Tibial artery (tissue), 4 donors: ENCODE measurements at regions not wholly inside any gene's neighbourhood (a gene's known extent, or its start where the extent isn't known, plus 50 kb on each side); places are given as distances from the start of the nearest gene placed in this dataset.
"Not testable (repeated sequence)": the region's sequence is repeated elsewhere in the genome, so short reads cannot be mapped to it uniquely, and the experiment has no call there.

Source experiments
- DNase-seq, 2 donors: peaks; one replicate each; pipeline ENCODE4 v3.0.0-alpha.2; 2019
- H3K27ac ChIP-seq, 2 donors: fragments of 200-600 bp; sonication (generic) in 1 of 2; 1 replicate in 1 of 2; 2 replicates in 1 of 2; pipeline ENCODE4 v1.5.1; 2018 to 2019; ENCODE audit warnings: mild to moderate bottlenecking in 1 of 2
- H3K27me3 ChIP-seq, 2 donors: fragments of 200-600 bp; sonication (generic) in 1 of 2; one replicate each; pipeline versions ENCODE4 v1.5.1 to v1.6.0; 2016 to 2019
- H3K36me3 ChIP-seq, 3 donors: fragments of 200-600 bp; sonication (generic) in 2 of 3; one replicate each; pipeline ENCODE4 v1.5.1; 2016 to 2019; ENCODE audit warnings: mild to moderate bottlenecking in 2 of 3
- H3K4me1 ChIP-seq, 4 donors: fragments of 200-600 bp; sonication (generic) in 2 of 4; 1 replicate in 3 of 4; 2 replicates in 1 of 4; pipeline ENCODE4 v1.5.1; 2016 to 2019
- H3K4me3 ChIP-seq, 2 donors: fragments of 200-600 bp; sonication (generic) in 1 of 2; 1 replicate in 1 of 2; 2 replicates in 1 of 2; pipeline ENCODE4 v1.5.1; 2018 to 2019; ENCODE audit warnings: mild to moderate bottlenecking in 2 of 2
- H3K9me3 ChIP-seq, 3 donors: fragments of 200-600 bp; sonication (generic) in 1 of 3; one replicate each; pipeline ENCODE4 v1.5.1; 2016 to 2019
- CTCF ChIP-seq, 2 experiments: fragments of 200-600 bp in 1 of 2; fragments of 450-650 bp in 1 of 2; IDR thresholded peaks; one replicate each; pipeline ENCODE4 v1.5.1; 2017 to 2019; ENCODE audit warnings: antibody characterized with exemption in 2 of 2, mild to moderate bottlenecking in 1 of 2, moderate library complexity in 1 of 2
- intact Hi-C: fragments of 100-400 bp; cut with DNase I; formaldehyde crosslinking; loops from one replicate; pipeline ENCODE4 v1.15.0; 2023; ENCODE audit warnings: low total_unique reads

- Histone ChIP-seq H3K4me3 (no peak overlapping the region), H3K4me1 (no peaks in the 10 kb centered on the region), H3K27ac (no peak overlapping the region), H3K27me3 (no peaks in the 10 kb centered on the region), H3K9me3 (no peaks in the 10 kb centered on the region), H3K36me3 (no peaks in the 10 kb centered on the region)
- no peak for DNase-seq
- intact Hi-C loops, result no loop called here
- TF ChIP-seq CTCF (IDR thresholded peaks at IDR 0.05), result no peak
Observed at GRCh38 chr10:81182296-81182695, 644.6 kb downstream of the SH2D4B start.

- H3K4me3 ChIP-seq, result no peak overlapping the region
- no peaks in the 10 kb centered on the region for H3K36me3 ChIP-seq
- TF ChIP-seq CTCF (IDR thresholded peaks at IDR 0.05), result no peak
- no peaks in the 10 kb centered on the region for H3K9me3 ChIP-seq
- DNase-seq, result no peak
- H3K4me1 ChIP-seq, result no peaks in the 10 kb centered on the region
- intact Hi-C loops, result no loop called here
- H3K27ac ChIP-seq, result no peak overlapping the region
- no peaks in the 10 kb centered on the region for H3K27me3 ChIP-seq
Observed at GRCh38 chr10:81192221-81192788, 654.6 kb downstream of the SH2D4B start.

- Histone ChIP-seq H3K9me3 (no peaks in the 10 kb centered on the region), H3K4me3 (no peak overlapping the region), H3K27ac (no peak overlapping the region), H3K4me1 (no peaks in the 10 kb centered on the region), H3K36me3 (no peaks in the 10 kb centered on the region), H3K27me3 (no peaks in the 10 kb centered on the region)
- intact Hi-C loops, result no loop called here
- DNase-seq, result no peak
- no peak for TF ChIP-seq CTCF (IDR thresholded peaks at IDR 0.05)
Observed at GRCh38 chr10:81200801-81201200, 663.1 kb downstream of the SH2D4B start.

GRCh38 chr10:81207359-81207758 is 667.6 kb upstream of the NRG3 start:
- H3K27ac ChIP-seq, H3K27me3 ChIP-seq, H3K4me1 ChIP-seq, intact Hi-C loops, H3K36me3 ChIP-seq, H3K9me3 ChIP-seq, DNase-seq, H3K4me3 ChIP-seq: not testable (repeated sequence)

GRCh38 chr10:81213370-81213769 is 661.6 kb upstream of the NRG3 start:
- no peak overlapping the region for H3K4me3 ChIP-seq
- H3K36me3 ChIP-seq, result no peaks in the 10 kb centered on the region
- no peak for TF ChIP-seq CTCF (IDR thresholded peaks at IDR 0.05)
- no peaks in the 10 kb centered on the region for H3K9me3 ChIP-seq
- H3K4me1 ChIP-seq, result no peaks in the 10 kb centered on the region
- DNase-seq, result no peak
- H3K27ac ChIP-seq, result no peak overlapping the region
- no peaks in the 10 kb centered on the region for H3K27me3 ChIP-seq
- intact Hi-C loops, result no loop called here

GRCh38 chr10:81215498-81215897 is 659.5 kb upstream of the NRG3 start:
- no peak for TF ChIP-seq CTCF (IDR thresholded peaks at IDR 0.05)
- no peak for DNase-seq
- intact Hi-C loops, result no loop called here

More at GRCh38 chr10:81215498-81215897, 659.5 kb upstream of the NRG3 start:
- no peak overlapping the region for H3K27ac ChIP-seq
- no peaks in the 10 kb centered on the region for H3K27me3 ChIP-seq
- no peaks in the 10 kb centered on the region for H3K4me1 ChIP-seq
- H3K9me3 ChIP-seq, result no peaks in the 10 kb centered on the region
- H3K36me3 ChIP-seq, result no peaks in the 10 kb centered on the region
- H3K4me3 ChIP-seq, result no peak overlapping the region
